ENCODE measurements at regions not wholly inside any gene's neighbourhood (a gene's known extent, or its start where the extent isn't known, plus 50 kb on each side); places are given as distances from the start of the nearest gene placed in this dataset.

GRCh38 chr7:155918720-155919390 lies 106.6 kb upstream of the SHH start:
- peak; percentile 90 for DNase-seq (ENCODE audit: low read depth)
- in situ Hi-C loops (cut with HindIII; ENCODE audit: low sequenced_read_pairs): no loop called here
- TF ChIP-seq, protein P1, sequence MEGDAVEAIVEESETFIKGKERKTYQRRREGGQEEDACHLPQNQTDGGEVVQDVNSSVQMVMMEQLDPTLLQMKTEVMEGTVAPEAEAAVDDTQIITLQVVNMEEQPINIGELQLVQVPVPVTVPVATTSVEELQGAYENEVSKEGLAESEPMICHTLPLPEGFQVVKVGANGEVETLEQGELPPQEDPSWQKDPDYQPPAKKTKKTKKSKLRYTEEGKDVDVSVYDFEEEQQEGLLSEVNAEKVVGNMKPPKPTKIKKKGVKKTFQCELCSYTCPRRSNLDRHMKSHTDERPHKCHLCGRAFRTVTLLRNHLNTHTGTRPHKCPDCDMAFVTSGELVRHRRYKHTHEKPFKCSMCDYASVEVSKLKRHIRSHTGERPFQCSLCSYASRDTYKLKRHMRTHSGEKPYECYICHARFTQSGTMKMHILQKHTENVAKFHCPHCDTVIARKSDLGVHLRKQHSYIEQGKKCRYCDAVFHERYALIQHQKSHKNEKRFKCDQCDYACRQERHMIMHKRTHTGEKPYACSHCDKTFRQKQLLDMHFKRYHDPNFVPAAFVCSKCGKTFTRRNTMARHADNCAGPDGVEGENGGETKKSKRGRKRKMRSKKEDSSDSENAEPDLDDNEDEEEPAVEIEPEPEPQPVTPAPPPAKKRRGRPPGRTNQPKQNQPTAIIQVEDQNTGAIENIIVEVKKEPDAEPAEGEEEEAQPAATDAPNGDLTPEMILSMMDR (IDR thresholded peaks at IDR 0.05; ENCODE audit: low read depth, low read length, missing control alignments): no peak
- H3K4me3 ChIP-seq (ENCODE audit: low read depth, low read length): no peak overlapping the region

DNA sequence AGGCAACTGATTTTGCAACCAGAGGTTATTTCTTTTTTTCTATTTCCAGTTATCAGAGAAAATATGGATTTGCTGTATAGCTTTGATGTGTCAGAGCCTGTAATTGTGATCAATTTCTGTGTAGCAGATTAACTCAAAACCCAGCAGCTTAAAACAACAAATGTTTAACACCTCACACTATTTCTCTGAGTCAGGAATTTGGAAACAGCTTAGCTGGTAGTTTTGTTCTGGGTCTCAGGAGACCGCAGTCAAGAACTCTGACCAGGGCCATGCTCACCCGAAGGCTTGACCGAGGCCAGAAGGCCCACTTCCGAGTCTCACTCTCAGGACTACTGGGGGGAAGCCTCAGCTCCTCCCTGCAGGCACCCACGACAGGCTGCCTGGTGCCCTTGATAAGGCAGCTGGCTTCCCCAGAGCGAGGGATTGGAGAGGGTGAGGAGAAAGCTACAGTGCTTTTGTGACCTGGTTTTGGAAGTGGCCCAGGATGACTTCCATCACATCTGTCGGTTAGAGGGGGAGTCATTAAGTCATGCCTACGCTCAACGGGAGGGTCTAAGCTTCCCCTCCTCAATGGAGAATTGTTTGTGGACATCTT lies 105.7 kb upstream of the SHH start:
- no peak for DNase-seq (ENCODE audit: low read depth)
- TF ChIP-seq, protein P1 (IDR thresholded peaks at IDR 0.05; ENCODE audit: low read depth, low read length, missing control alignments): no peak
- in situ Hi-C loops (cut with HindIII; ENCODE audit: low sequenced_read_pairs): no loop called here
- no peak overlapping the region for H3K4me3 ChIP-seq (ENCODE audit: low read depth, low read length)

GRCh38 chr7:155916926-155917655 lies 104.8 kb upstream of the SHH start:
- DNase-seq (ENCODE audit: low read depth): no peak
- TF ChIP-seq, protein P1 (IDR thresholded peaks at IDR 0.05; ENCODE audit: low read depth, low read length, missing control alignments): no peak
- in situ Hi-C loops (cut with HindIII; ENCODE audit: low sequenced_read_pairs): no loop called here
- no peak overlapping the region for H3K4me3 ChIP-seq (ENCODE audit: low read depth, low read length)

GRCh38 chr7:155914341-155914740 lies 102.1 kb upstream of the SHH start:
- DNase-seq (ENCODE audit: low read depth): no peak
- TF ChIP-seq, protein P1 (IDR thresholded peaks at IDR 0.05; ENCODE audit: low read depth, low read length, missing control alignments): no peak

DNA sequence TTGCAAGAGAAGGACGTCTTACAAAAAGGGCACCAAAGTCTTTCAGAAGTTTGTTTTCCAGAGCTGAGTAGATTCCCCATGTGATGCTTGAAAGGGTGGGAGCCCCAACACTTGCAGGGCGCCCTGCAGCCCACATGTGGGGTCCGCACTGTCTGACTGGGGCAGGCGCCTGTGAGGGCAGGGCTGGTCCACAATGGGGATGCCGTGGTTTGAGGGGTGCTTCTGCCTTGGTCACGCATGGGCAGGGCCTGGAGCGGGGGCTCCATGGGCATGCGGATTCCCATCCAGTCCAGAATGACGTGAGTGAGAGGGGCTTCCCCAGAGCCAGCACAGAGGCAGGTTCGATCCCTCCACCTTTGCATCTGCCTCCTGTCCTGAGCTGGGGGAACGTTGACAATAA lies 101.5 kb upstream of the SHH start:
- no peak overlapping the region for H3K4me3 ChIP-seq (ENCODE audit: low read depth, low read length)
- in situ Hi-C loops (cut with HindIII; ENCODE audit: low sequenced_read_pairs): no loop called here
- TF ChIP-seq, protein P1 (IDR thresholded peaks at IDR 0.05; ENCODE audit: low read depth, low read length, missing control alignments): no peak
- no peak for DNase-seq (ENCODE audit: low read depth)

More at GRCh38 chr7:155914341-155914740, 102.1 kb upstream of the SHH start:
- in situ Hi-C loops (cut with HindIII; ENCODE audit: low sequenced_read_pairs): no loop called here
- H3K4me3 ChIP-seq (ENCODE audit: low read depth, low read length): no peak overlapping the region

DNA sequence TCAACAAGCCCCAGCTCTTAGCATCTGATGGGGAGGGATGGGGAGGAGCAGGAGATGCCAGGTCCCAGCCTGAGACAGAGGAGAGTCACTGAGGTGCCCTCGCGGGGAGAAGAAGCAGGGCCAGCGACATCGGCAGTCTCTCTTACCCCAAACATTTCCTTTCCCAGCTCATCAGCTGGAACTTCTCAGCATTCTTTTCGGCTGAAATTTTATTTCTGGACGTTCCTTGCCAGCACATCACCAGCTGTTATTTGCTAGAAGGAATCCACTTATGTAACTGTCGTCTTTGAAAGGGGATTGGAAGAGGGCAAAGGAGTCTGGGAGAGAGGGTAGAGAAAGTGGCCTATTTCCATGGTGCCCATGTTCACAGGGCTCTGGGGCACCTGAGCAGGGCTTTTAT lies 101.0 kb upstream of the SHH start:
- TF ChIP-seq, protein P1 (IDR thresholded peaks at IDR 0.05; ENCODE audit: low read depth, low read length, missing control alignments): no peak
- no peak overlapping the region for H3K4me3 ChIP-seq (ENCODE audit: low read depth, low read length)
- no peak for DNase-seq (ENCODE audit: low read depth)
- in situ Hi-C loops (cut with HindIII; ENCODE audit: low sequenced_read_pairs): no loop called here

Measured in astrocyte of the cerebellum (primary cell).